A673 (cell line): ENCODE measurements at regions not wholly inside any gene's neighbourhood (a gene's known extent, or its start where the extent isn't known, plus 50 kb on each side); places are given as distances from the start of the nearest gene placed in this dataset.
A peak's percentile ranks its signal among the peaks of the same experiment; 100 is the strongest.

Source experiments
- BruUV-seq: library from RNA; stranded (reverse); fragments of 400-500 nt; replicated peaks from 2 replicates; lab custom pipeline; 2021; lab: Mats Ljungman, UMichigan
- CTCF ChIA-PET: fragments of 300-600 bp; sonication (Branson Sonifier 250); formaldehyde crosslinking; loops from one replicate; lab custom pipeline; 2022; ENCODE audit warnings: antibody characterized with exemption; lab: Charles Lee
- POLR2A ChIA-PET: fragments of 300-600 bp; sonication (Branson Sonifier 250); formaldehyde crosslinking; loops from one replicate; lab custom pipeline; 2022; ENCODE audit warnings: antibody characterized with exemption; ENCODE audit not compliant: low non-redundant PET; lab: Charles Lee
- DNase-seq: peaks from one replicate; pipeline ENCODE4 v3.0.0-alpha.2; 2015; ENCODE audit warnings: low spot score
- H3K27ac ChIP-seq: fragments of 200-600 bp; sonication (generic); 2 replicates; pipeline ENCODE4 v1.5.1; 2016; ENCODE audit warnings: mixed run types, low read depth, mild to moderate bottlenecking, mixed read lengths, antibody characterized with exemption, low read length; ENCODE audit not compliant: poor library complexity, severe bottlenecking
- H3K27me3 ChIP-seq: fragments of 200-600 bp; sonication (generic); replicated peaks from 2 replicates; pipeline ENCODE4 v1.6.1; 2017; ENCODE audit warnings: mixed run types, low read depth, mild to moderate bottlenecking, mixed read lengths, antibody characterized with exemption, low read length; ENCODE audit not compliant: insufficient read depth, poor library complexity
- H3K36me3 ChIP-seq: fragments of 200-600 bp; sonication (generic); 2 replicates; pipeline ENCODE4 v1.6.1; 2016; ENCODE audit warnings: mixed run types, mild to moderate bottlenecking, mixed read lengths, antibody characterized with exemption, low read length; ENCODE audit not compliant: insufficient read depth, poor library complexity, severe bottlenecking
- H3K4me1 ChIP-seq: fragments of 200-600 bp; sonication (generic); 2 replicates; pipeline ENCODE4 v1.6.1; 2017; ENCODE audit warnings: mixed run types, mild to moderate bottlenecking, mixed read lengths, antibody characterized with exemption, low read length; ENCODE audit not compliant: insufficient read depth, poor library complexity, severe bottlenecking
- H3K4me3 ChIP-seq: fragments of 200-600 bp; sonication (generic); 2 replicates; pipeline ENCODE4 v1.5.1; 2016; ENCODE audit warnings: low read depth, mixed run types, mild to moderate bottlenecking, mixed read lengths, low read length; ENCODE audit not compliant: poor library complexity, severe bottlenecking
- H3K9me3 ChIP-seq: fragments of 200-600 bp; sonication (generic); 2 replicates; pipeline ENCODE4 v1.6.1; 2016; ENCODE audit warnings: mixed run types, low read depth, mild to moderate bottlenecking, mixed read lengths, antibody characterized with exemption, low read length; ENCODE audit not compliant: poor library complexity, severe bottlenecking
- EZH2 ChIP-seq: fragments of 200-600 bp; sonication (generic); IDR thresholded peaks from 2 replicates; pipeline ENCODE4 v1.6.1; 2017; ENCODE audit warnings: borderline replicate concordance, low read depth, mild to moderate bottlenecking, mixed read lengths, antibody characterized with exemption, low read length; ENCODE audit not compliant: poor library complexity, severe bottlenecking
- intact Hi-C: fragments of 100-400 bp; cut with micrococcal nuclease; formaldehyde crosslinking; loops from one replicate; pipeline ENCODE4 v1.10.0; 2022; ENCODE audit not compliant: unreplicated experiment
- TF ChIP-seq, protein P1 (sequence below): fragments of 300-800, 200-600 bp; sonication (generic); conservative IDR thresholded peaks from 2 replicates; pipeline ENCODE4 v1.5.1; 2017; ENCODE audit warnings: low read depth, mild to moderate bottlenecking, antibody characterized with exemption, low read length, moderate library complexity, mixed read lengths

GRCh38 chr5:18546591-18546990, 912.3 kb downstream of the TAF11L14 start:
- Histone ChIP-seq H3K9me3 (no peaks in the 10 kb centered on the region), H3K27ac (no peak overlapping the region), H3K36me3 (no peaks in the 10 kb centered on the region), H3K4me1 (no peaks in the 10 kb centered on the region), H3K27me3 (no peaks in the 10 kb centered on the region), H3K4me3 (no peak overlapping the region)
- ChIA-PET CTCF (no interaction called here), POLR2A (no interaction called here)
- TF ChIP-seq, protein P1, sequence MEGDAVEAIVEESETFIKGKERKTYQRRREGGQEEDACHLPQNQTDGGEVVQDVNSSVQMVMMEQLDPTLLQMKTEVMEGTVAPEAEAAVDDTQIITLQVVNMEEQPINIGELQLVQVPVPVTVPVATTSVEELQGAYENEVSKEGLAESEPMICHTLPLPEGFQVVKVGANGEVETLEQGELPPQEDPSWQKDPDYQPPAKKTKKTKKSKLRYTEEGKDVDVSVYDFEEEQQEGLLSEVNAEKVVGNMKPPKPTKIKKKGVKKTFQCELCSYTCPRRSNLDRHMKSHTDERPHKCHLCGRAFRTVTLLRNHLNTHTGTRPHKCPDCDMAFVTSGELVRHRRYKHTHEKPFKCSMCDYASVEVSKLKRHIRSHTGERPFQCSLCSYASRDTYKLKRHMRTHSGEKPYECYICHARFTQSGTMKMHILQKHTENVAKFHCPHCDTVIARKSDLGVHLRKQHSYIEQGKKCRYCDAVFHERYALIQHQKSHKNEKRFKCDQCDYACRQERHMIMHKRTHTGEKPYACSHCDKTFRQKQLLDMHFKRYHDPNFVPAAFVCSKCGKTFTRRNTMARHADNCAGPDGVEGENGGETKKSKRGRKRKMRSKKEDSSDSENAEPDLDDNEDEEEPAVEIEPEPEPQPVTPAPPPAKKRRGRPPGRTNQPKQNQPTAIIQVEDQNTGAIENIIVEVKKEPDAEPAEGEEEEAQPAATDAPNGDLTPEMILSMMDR, result no peak
- TF ChIP-seq EZH2, result no peak
- no peak for DNase-seq
- intact Hi-C loops, result no loop called here
- BruUV-seq, result no TSS peak

- POLR2A ChIA-PET, result no interaction called here
- Histone ChIP-seq H3K36me3 (no peaks in the 10 kb centered on the region), H3K27me3 (no peaks in the 10 kb centered on the region), H3K9me3 (no peaks in the 10 kb centered on the region), H3K27ac (no peak overlapping the region), H3K4me3 (no peak overlapping the region), H3K4me1 (no peaks in the 10 kb centered on the region)
- intact Hi-C loops, result no loop called here
- TF ChIP-seq, protein P1, result no peak
- TF ChIP-seq EZH2, result no peak
- no peak for DNase-seq
- CTCF ChIA-PET, result no interaction called here
- BruUV-seq, result no TSS peak
These were observed 917.5 kb downstream of the TAF11L14 start for GRCh38 chr5:18551716-18552115.

DNA sequence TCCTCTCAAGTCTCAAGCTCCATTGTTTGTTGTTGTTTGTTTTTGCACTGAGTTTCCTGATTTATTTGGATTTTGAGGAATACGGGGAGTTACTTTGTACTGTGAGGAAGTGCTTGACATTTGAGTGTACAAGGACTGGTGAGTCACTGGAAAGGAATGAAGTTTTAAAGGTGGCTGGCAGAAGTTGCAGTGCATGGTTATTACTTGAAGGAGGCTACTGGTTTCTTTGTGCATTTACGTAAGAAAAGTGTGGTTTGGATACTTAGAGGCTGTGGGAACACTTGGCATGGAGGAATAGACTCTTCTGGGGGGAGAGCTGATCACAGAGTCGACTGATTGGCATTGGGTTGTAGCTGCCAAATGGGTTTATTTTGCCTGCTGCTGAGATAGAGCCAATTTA, 919.0 kb downstream of the TAF11L14 start:
- no peak overlapping the region for H3K4me3 ChIP-seq
- no peaks in the 10 kb centered on the region for H3K9me3 ChIP-seq
- no peak for TF ChIP-seq EZH2
- TF ChIP-seq, protein P1, result no peak
- H3K36me3 ChIP-seq, result no peaks in the 10 kb centered on the region
- intact Hi-C loops, result no loop called here
- H3K27ac ChIP-seq, result no peak overlapping the region
- no TSS peak for BruUV-seq
- H3K4me1 ChIP-seq, result no peaks in the 10 kb centered on the region
- DNase-seq, result peak; percentile 25
- ChIA-PET CTCF (no interaction called here), POLR2A (interaction anchor here (0.7 kb wide), 1 partner anchor 63 kb away, joined by 6 read pairs; no protein-coding TSS in a partner anchor)
- no peaks in the 10 kb centered on the region for H3K27me3 ChIP-seq
